ENCODE measurements at regions not wholly inside any gene's neighbourhood (a gene's known extent, or its start where the extent isn't known, plus 50 kb on each side); places are given as distances from the start of the nearest gene placed in this dataset.

GRCh38 chr3:104521606-104522336 is 844.9 kb upstream of the ALCAM start:
- no peak for DNase-seq

- no peak for DNase-seq
These were observed 843.6 kb upstream of the ALCAM start for GRCh38 chr3:104523136-104523535.

GRCh38 chr3:104526901-104527401 is 839.8 kb upstream of the ALCAM start:
- DNase-seq = no peak

- no peak for DNase-seq
These were observed 835.8 kb upstream of the ALCAM start for GRCh38 chr3:104530934-104531333.

- no peak for DNase-seq
These were observed 830.0 kb upstream of the ALCAM start for GRCh38 chr3:104536715-104537114.

GRCh38 chr3:104537323-104537722 is 829.4 kb upstream of the ALCAM start:
- no peak for DNase-seq

- DNase-seq = no peak
These were observed 820.4 kb upstream of the ALCAM start for GRCh38 chr3:104546301-104546700.

GRCh38 chr3:104547031-104547430 is 819.7 kb upstream of the ALCAM start:
- DNase-seq = no peak

GRCh38 chr3:104548401-104548800 is 818.3 kb upstream of the ALCAM start:
- DNase-seq = no peak

GRCh38 chr3:104549099-104549714 is 817.5 kb upstream of the ALCAM start:
- peak; percentile 2 for DNase-seq

- no peak for DNase-seq
These were observed 813.6 kb upstream of the ALCAM start for GRCh38 chr3:104553121-104553520.

GRCh38 chr3:104554425-104554824 is 812.3 kb upstream of the ALCAM start:
- no peak for DNase-seq

GRCh38 chr3:104555728-104556127 is 811.0 kb upstream of the ALCAM start:
- DNase-seq = no peak

- no peak for DNase-seq
These were observed 810.2 kb upstream of the ALCAM start for GRCh38 chr3:104556372-104557078.

GRCh38 chr3:104561324-104561723 is 805.4 kb upstream of the ALCAM start:
- no peak for DNase-seq

- DNase-seq = peak; percentile 53
These were observed 802.6 kb upstream of the ALCAM start for GRCh38 chr3:104564045-104564643.

GRCh38 chr3:104566054-104566453 is 800.7 kb upstream of the ALCAM start:
- DNase-seq = no peak

GRCh38 chr3:104575634-104576033 is 791.1 kb upstream of the ALCAM start:
- no peak for DNase-seq

GRCh38 chr3:104578558-104578957 is 788.2 kb upstream of the ALCAM start:
- no peak for DNase-seq

GRCh38 chr3:104582092-104582491 is 784.6 kb upstream of the ALCAM start:
- DNase-seq = no peak

- DNase-seq = no peak
These were observed 782.0 kb upstream of the ALCAM start for GRCh38 chr3:104584682-104585081.

- no peak for DNase-seq
These were observed 780.4 kb upstream of the ALCAM start for GRCh38 chr3:104586344-104586743.

- no peak for DNase-seq
These were observed 778.3 kb upstream of the ALCAM start for GRCh38 chr3:104588442-104588841.
